GM23338 (cell line): ENCODE measurements at regions not wholly inside any gene's neighbourhood (a gene's known extent, or its start where the extent isn't known, plus 50 kb on each side); places are given as distances from the start of the nearest gene placed in this dataset.

ENCODE experiments used
- ATAC-seq: fragments of 200-7000 bp; cut with Tn5 transposase; 3 replicates; pipeline ENCODE4 v1.9.1; 2020
- DNase-seq: peaks from one replicate; pipeline ENCODE4 v3.0.0-alpha.2; 2015; ENCODE audit warnings: low spot score
- H2AFZ ChIP-seq: fragments of 200-600 bp; sonication (generic); 2 replicates; pipeline ENCODE4 v1.8.0; 2016; ENCODE audit warnings: antibody characterized with exemption, mild to moderate bottlenecking, moderate library complexity
- H3F3A ChIP-seq: fragments of 200-600 bp; sonication (generic); replicated peaks from 2 replicates; pipeline ENCODE4 v1.8.0; 2017; ENCODE audit warnings: antibody characterized with exemption, mixed run types, low read depth
- H3K27ac ChIP-seq: fragments of 200-600 bp; sonication (generic); 2 replicates; pipeline ENCODE4 v1.6.1; 2016; ENCODE audit warnings: low read depth
- H3K27me3 ChIP-seq: fragments of 200-600 bp; sonication (generic); 2 replicates; pipeline ENCODE4 v1.8.0; 2016; ENCODE audit warnings: mild to moderate bottlenecking, mixed run types, moderate library complexity; ENCODE audit not compliant: insufficient read depth
- H3K36me3 ChIP-seq: fragments of 200-600 bp; sonication (generic); 2 replicates; pipeline ENCODE4 v1.8.0; 2016; ENCODE audit warnings: mild to moderate bottlenecking; ENCODE audit not compliant: insufficient read depth
- H3K4me1 ChIP-seq: fragments of 200-600 bp; sonication (generic); 2 replicates; pipeline ENCODE4 v1.8.0; 2016; ENCODE audit warnings: mild to moderate bottlenecking, moderate library complexity; ENCODE audit not compliant: insufficient read depth
- H3K4me2 ChIP-seq: fragments of 200-600 bp; sonication (generic); 2 replicates; pipeline ENCODE4 v1.7.1; 2017; ENCODE audit warnings: mixed run types
- H3K4me3 ChIP-seq: fragments of 200-600 bp; sonication (generic); 2 replicates; pipeline ENCODE4 v1.6.1; 2016; ENCODE audit warnings: mixed run types
- H3K79me2 ChIP-seq: fragments of 200-600 bp; sonication (generic); replicated peaks from 2 replicates; pipeline ENCODE4 v1.8.0; 2017; ENCODE audit warnings: mild to moderate bottlenecking; ENCODE audit not compliant: insufficient read depth
- H3K9me2 ChIP-seq: fragments of 200-600 bp; sonication (generic); 2 replicates; pipeline ENCODE4 v1.8.0; 2017; ENCODE audit not compliant: insufficient read depth
- H4K20me1 ChIP-seq: fragments of 200-600 bp; sonication (generic); replicated peaks from 2 replicates; pipeline ENCODE4 v1.8.0; 2017; ENCODE audit warnings: mild to moderate bottlenecking; ENCODE audit not compliant: insufficient read depth
- H3K27ac Mint-ChIP-seq: 2 replicates; pipeline ENCODE4 v1.8.0; 2020; ENCODE audit warnings: inconsistent platforms, mild to moderate bottlenecking, moderate library complexity, mixed read lengths
- H3K27me3 Mint-ChIP-seq: 3 replicates; pipeline ENCODE4 v1.8.0; 2022; ENCODE audit warnings: low read depth, mild to moderate bottlenecking, moderate library complexity, mixed read lengths, inconsistent platforms; ENCODE audit not compliant: insufficient read depth, poor library complexity
- H3K36me3 Mint-ChIP-seq: 3 replicates; pipeline ENCODE4 v1.8.0; 2021; ENCODE audit warnings: low read depth, mild to moderate bottlenecking, inconsistent platforms, moderate library complexity, mixed read lengths
- H3K4me1 Mint-ChIP-seq: 3 replicates; pipeline ENCODE4 v1.8.0; 2020; ENCODE audit warnings: mild to moderate bottlenecking, inconsistent platforms, mixed read lengths
- H3K4me3 Mint-ChIP-seq: 3 replicates; pipeline ENCODE4 v1.8.0; 2021; ENCODE audit warnings: moderate library complexity, mild to moderate bottlenecking, inconsistent platforms, mixed read lengths
- H3K9me3 Mint-ChIP-seq: 3 replicates; pipeline ENCODE4 v1.8.0; 2020; ENCODE audit warnings: moderate library complexity, mild to moderate bottlenecking, inconsistent platforms, mixed read lengths
- CREB1 ChIP-seq: fragments of 250-450 bp; sonication (Bioruptor Pico); IDR thresholded peaks from 2 replicates; pipeline ENCODE4 v1.5.0; 2020; ENCODE audit warnings: low read depth, mild to moderate bottlenecking, moderate library complexity
- CTCF ChIP-seq, 2 experiments: fragments of 200-600 bp in 1 of 2; sonication (generic) in 1 of 2; conservative IDR thresholded peaks; 2 replicates each; pipeline versions ENCODE4 v1.5.1 to v1.6.1; 2016 to 2017; ENCODE audit warnings: antibody characterized with exemption in 2 of 2, low read depth in 2 of 2, mild to moderate bottlenecking in 2 of 2, moderate library complexity in 1 of 2
- EZH2 ChIP-seq: fragments of 200-600 bp; sonication (generic); IDR thresholded peaks from one replicate; pipeline ENCODE4 v1.8.0; 2017; ENCODE audit warnings: antibody characterized with exemption, mild to moderate bottlenecking, low read depth; ENCODE audit not compliant: unreplicated experiment
- JUNB ChIP-seq: IDR thresholded peaks from one replicate; pipeline ENCODE4 v1.6.1; 2016; ENCODE audit warnings: antibody characterized with exemption; ENCODE audit not compliant: unreplicated experiment
- NANOG ChIP-seq: IDR thresholded peaks from 2 replicates; pipeline ENCODE4 v1.6.1; 2016; ENCODE audit warnings: antibody characterized with exemption, borderline replicate concordance
- POLR2AphosphoS5 ChIP-seq: IDR thresholded peaks from 2 replicates; pipeline ENCODE4 v1.6.1; 2016; ENCODE audit warnings: antibody characterized with exemption, low read depth
- REST ChIP-seq: IDR thresholded peaks from one replicate; pipeline ENCODE4 v1.6.1; 2018; ENCODE audit warnings: antibody characterized with exemption; ENCODE audit not compliant: unreplicated experiment
- STAT1 ChIP-seq: IDR thresholded peaks from one replicate; pipeline ENCODE4 v1.6.1; 2016; ENCODE audit warnings: antibody characterized with exemption; ENCODE audit not compliant: unreplicated experiment
- ZNF114 ChIP-seq: fragments of 250-450 bp; sonication (Bioruptor Pico); IDR thresholded peaks from 2 replicates; pipeline ENCODE4 v1.5.0; 2020; ENCODE audit warnings: mild to moderate bottlenecking, moderate library complexity
- ZNF331 ChIP-seq: fragments of 250-450 bp; sonication (Bioruptor Pico); IDR thresholded peaks from 2 replicates; pipeline ENCODE4 v1.5.0; 2020; ENCODE audit warnings: low read depth, mild to moderate bottlenecking, moderate library complexity
- ZNF462 ChIP-seq: fragments of 250-450 bp; sonication (Bioruptor Pico); IDR thresholded peaks from 2 replicates; pipeline ENCODE4 v1.5.0; 2020; ENCODE audit warnings: mild to moderate bottlenecking, moderate library complexity
- TF ChIP-seq, protein P1 (sequence below): IDR thresholded peaks from 2 replicates; pipeline ENCODE4 v1.6.1; 2016; ENCODE audit warnings: antibody characterized with exemption

- no peak for TF ChIP-seq ZNF462
- TF ChIP-seq JUNB: no peak
- TF ChIP-seq EZH2: no peak
- TF ChIP-seq, protein P1, sequence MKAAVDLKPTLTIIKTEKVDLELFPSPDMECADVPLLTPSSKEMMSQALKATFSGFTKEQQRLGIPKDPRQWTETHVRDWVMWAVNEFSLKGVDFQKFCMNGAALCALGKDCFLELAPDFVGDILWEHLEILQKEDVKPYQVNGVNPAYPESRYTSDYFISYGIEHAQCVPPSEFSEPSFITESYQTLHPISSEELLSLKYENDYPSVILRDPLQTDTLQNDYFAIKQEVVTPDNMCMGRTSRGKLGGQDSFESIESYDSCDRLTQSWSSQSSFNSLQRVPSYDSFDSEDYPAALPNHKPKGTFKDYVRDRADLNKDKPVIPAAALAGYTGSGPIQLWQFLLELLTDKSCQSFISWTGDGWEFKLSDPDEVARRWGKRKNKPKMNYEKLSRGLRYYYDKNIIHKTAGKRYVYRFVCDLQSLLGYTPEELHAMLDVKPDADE: no peak
- TF ChIP-seq CREB1 (CRISPR knock-in tag): no peak
- no peak for TF ChIP-seq STAT1
- TF ChIP-seq NANOG: no peak
Measured at GRCh38 chr1:168974611-168975010, 131.9 kb upstream of the ATP1B1 start (continued).

DNA sequence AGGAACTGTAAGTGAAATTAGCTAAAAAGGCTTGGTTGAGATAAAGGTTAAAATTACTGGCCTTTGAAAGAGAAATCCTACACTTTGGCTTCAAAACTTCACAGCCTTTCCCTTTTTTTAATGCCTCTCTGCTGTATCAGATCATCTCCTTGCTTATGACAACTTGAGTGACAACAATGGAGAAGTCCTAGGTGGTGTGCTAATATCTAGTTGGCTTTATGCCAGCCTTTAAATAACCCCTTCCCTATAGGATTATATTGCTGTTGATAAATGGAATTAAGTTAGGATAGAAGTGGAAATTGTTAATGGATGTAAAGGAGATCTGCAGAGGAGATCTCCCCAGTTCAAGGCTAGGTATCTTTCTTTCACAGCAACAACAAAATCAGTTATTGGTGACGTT lies 130.2 kb upstream of the ATP1B1 start:
- ATAC-seq (no peak), DNase-seq (no peak)
- H3K9me2 ChIP-seq: no peaks in the 10 kb centered on the region
- H3K4me2 ChIP-seq: no peak overlapping the region
- peaks cover 4% of the 10 kb centered on the region for H3K4me1 ChIP-seq
- no peaks in the 10 kb centered on the region for H3K27me3 ChIP-seq
- no peaks in the 10 kb centered on the region for H3K36me3 ChIP-seq
- no peak overlapping the region for H2AFZ ChIP-seq
- Mint-ChIP-seq H3K27me3 (no peaks in the 10 kb centered on the region), H3K4me1 (peaks cover 6% of the 10 kb centered on the region), H3K36me3 (no peaks in the 10 kb centered on the region), H3K27ac (no peak overlapping the region), H3K9me3 (no peaks in the 10 kb centered on the region), H3K4me3 (no peak overlapping the region)
- no peak overlapping the region for H3K4me3 ChIP-seq
- no peaks in the 10 kb centered on the region for H3K79me2 ChIP-seq
- H3F3A ChIP-seq: no peaks in the 10 kb centered on the region
- H4K20me1 ChIP-seq: no peaks in the 10 kb centered on the region
- no peak overlapping the region for H3K27ac ChIP-seq
- TF ChIP-seq POLR2AphosphoS5: no peak
- no peak for TF ChIP-seq STAT1
- TF ChIP-seq ZNF114 (CRISPR knock-in tag): no peak
- TF ChIP-seq CTCF (conservative IDR thresholded peaks at IDR 0.05; ENCODE audit: low read depth in 2 of 2): no peak
- no peak for TF ChIP-seq REST
- TF ChIP-seq ZNF331 (CRISPR knock-in tag): no peak
- no peak for TF ChIP-seq CREB1 (CRISPR knock-in tag)
